Immature natural killer cell (primary cell): ENCODE measurements at regions not wholly inside any gene's neighbourhood (a gene's known extent, or its start where the extent isn't known, plus 50 kb on each side); places are given as distances from the start of the nearest gene placed in this dataset.
"Not testable (repeated sequence)": the region's sequence is repeated elsewhere in the genome, so short reads cannot be mapped to it uniquely, and the experiment has no call there.

Experiments used
- DNase-seq, 3 donors: peaks; one replicate each; pipeline ENCODE4 v3.0.0; 2022; ENCODE audit warnings: mixed read lengths in 1 of 3
- H3K27ac Mint-ChIP-seq, 6 donors: one replicate each; pipeline ENCODE4 v1.8.0; 2020; ENCODE audit warnings: mixed read lengths in 6 of 6, mild to moderate bottlenecking in 5 of 6, inconsistent platforms in 4 of 6, moderate library complexity in 3 of 6
- H3K27me3 Mint-ChIP-seq, 3 donors: one replicate each; pipeline ENCODE4 v1.8.0; 2020 to 2021; ENCODE audit warnings: low read depth in 3 of 3, mild to moderate bottlenecking in 3 of 3, mixed read lengths in 3 of 3, moderate library complexity in 3 of 3, inconsistent platforms in 1 of 3
- H3K36me3 Mint-ChIP-seq, 3 donors: one replicate each; pipeline ENCODE4 v1.8.0; 2020; ENCODE audit warnings: mixed read lengths in 3 of 3, inconsistent platforms in 2 of 3, mild to moderate bottlenecking in 2 of 3
- H3K4me1 Mint-ChIP-seq, 2 donors: one replicate each; pipeline ENCODE4 v1.8.0; 2020; ENCODE audit warnings: inconsistent platforms in 2 of 2, mild to moderate bottlenecking in 2 of 2, mixed read lengths in 2 of 2, moderate library complexity in 1 of 2
- H3K4me3 Mint-ChIP-seq, 5 donors: one replicate each; pipeline ENCODE4 v1.8.0; 2020; ENCODE audit warnings: mild to moderate bottlenecking in 5 of 5, mixed read lengths in 5 of 5, inconsistent platforms in 3 of 5, moderate library complexity in 3 of 5
- H3K9me3 Mint-ChIP-seq, 6 donors: one replicate each; pipeline ENCODE4 v1.8.0; 2020; ENCODE audit warnings: mild to moderate bottlenecking in 6 of 6, mixed read lengths in 6 of 6, inconsistent platforms in 4 of 6, moderate library complexity in 3 of 6

DNA sequence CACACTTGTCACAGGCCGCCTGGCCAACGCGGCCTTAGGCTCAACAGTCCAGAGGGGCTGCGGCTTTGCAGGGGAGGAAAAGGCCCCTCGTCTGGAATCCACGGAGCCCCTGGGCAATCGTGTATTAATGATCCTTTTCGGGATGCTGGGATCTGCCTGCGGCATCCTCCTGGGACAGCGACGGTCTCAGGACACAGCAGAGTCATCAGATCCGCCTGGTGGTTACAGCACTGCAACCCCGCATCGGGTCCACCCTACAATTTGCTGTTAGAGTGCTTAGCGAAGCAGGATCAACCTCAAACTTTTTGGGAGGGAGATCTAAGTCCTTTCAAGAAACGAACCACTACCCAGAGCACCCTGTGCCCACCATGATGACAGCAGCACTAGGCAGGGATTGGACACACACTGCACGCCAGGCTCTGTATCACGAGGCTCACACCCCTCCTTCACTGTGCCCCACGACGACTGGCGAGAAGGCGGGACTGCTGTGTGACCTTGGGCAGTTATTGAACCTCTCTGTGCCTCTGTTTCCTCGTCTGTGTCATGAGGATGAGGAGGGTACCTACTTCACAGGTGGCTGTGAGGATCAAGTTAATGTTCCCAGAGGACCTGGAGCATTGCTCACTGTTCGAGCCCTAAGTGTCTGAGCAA is 100.4 kb upstream of the COL5A1 start:
- DNase-seq, result no peak
- Mint-ChIP-seq H3K4me1 (no peaks in the 10 kb centered on the region), H3K27ac (no peak overlapping the region), H3K9me3 (no peaks in the 10 kb centered on the region), H3K27me3 (peaks cover 0 to 4% (median 3%) of the 10 kb centered on the region in 3 donors), H3K4me3 (no peak overlapping the region), H3K36me3 (no peaks in the 10 kb centered on the region)

- DNase-seq, result no peak
- no peaks in the 10 kb centered on the region for H3K9me3 Mint-ChIP-seq
- H3K36me3 Mint-ChIP-seq, result no peaks in the 10 kb centered on the region
- no peaks in the 10 kb centered on the region for H3K4me1 Mint-ChIP-seq
- H3K27me3 Mint-ChIP-seq, result peaks cover 0 to 4% (median 0%) of the 10 kb centered on the region in 3 donors
- H3K27ac Mint-ChIP-seq, result no peak overlapping the region
- H3K4me3 Mint-ChIP-seq, result no peak overlapping the region
Measured at GRCh38 chr9:134544388-134545214, 97.0 kb upstream of the COL5A1 start.

DNA sequence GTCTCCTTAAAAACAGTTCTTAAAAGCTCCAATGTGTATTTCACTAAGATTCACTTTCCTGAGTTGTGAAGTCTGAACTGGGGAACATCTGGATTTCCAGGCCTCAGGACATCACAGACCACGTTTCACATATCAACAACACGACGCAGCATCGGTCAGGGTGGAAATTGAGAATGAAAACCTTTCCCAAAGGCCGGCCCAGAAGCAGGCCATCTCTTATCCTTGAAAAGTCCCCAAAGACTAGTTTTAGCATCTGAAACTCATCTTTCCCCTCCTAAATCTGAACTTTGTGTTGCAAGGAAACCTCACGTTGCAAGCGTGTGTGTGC is 96.4 kb upstream of the COL5A1 start:
- H3K4me3 Mint-ChIP-seq, result no peak overlapping the region
- DNase-seq, result no peak

DNA sequence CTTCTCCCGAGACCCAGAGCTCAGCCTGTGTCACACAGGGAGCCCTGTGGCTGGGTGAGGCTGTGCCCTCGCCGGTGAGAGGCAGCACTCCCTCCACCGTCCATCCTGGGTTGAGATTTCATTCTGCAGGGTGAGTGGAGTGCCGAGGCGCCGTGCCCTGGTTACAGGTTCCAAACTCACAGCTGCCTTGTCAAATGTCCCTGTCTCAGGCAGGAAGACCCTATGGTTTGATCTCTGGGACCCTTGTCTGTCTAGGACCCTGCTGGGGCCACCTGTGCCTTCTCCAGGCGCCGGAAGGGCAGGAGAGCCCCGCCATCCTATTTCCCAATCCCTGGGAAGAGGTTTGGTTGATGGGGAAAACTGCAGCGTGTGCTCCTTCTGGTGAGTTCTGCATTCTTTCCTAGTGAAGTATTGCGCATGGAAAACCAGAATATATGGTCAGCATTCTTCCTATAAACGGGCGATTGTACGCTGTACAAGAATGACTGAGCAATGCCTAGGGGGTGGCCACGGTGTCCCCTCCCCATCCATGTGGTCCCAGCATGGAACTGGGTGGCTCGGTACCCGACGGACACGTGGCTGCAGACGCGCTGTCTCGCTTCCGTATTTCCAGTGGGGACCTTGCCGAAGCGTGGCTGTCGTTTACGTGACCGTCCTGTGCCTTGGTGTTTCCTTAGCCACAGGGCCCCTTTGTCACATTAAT is 95.9 kb upstream of the COL5A1 start:
- Mint-ChIP-seq H3K36me3 (no peaks in the 10 kb centered on the region), H3K4me1 (no peaks in the 10 kb centered on the region), H3K27ac (no peak overlapping the region), H3K9me3 (no peaks in the 10 kb centered on the region), H3K4me3 (no peak overlapping the region), H3K27me3 (peaks cover 0 to 4% (median 0%) of the 10 kb centered on the region in 3 donors)
- DNase-seq, result no peak

More for the DNA sequence above, 96.4 kb upstream of the COL5A1 start:
- no peaks in the 10 kb centered on the region for H3K4me1 Mint-ChIP-seq
- H3K27ac Mint-ChIP-seq, result no peak overlapping the region
- H3K27me3 Mint-ChIP-seq, result peaks cover 0 to 4% (median 0%) of the 10 kb centered on the region in 3 donors
- no peaks in the 10 kb centered on the region for H3K9me3 Mint-ChIP-seq
- no peaks in the 10 kb centered on the region for H3K36me3 Mint-ChIP-seq

DNA sequence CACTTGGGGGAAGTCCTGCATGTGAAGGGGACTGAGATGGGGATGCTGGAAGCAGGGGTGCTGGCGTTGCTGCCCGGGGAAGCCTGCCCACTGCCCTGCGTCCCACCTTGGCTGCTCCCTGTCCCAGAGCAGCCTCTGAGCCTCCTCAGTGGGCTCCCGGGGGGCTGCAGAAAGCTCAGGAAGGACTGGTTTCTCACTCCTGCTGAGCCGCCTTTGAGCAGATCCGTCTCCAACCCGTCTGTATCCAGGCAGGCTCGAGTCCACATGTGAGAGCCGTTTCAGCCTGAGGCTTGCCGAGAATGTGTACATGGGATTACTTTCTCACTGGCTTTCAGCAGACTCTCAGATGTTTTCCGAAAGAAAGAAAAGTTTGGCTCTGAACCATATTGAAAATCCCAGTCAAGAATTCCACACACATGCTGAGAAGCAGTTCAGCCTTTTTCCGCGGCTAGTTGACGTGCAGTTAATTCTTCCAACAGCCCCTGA is 95.3 kb upstream of the COL5A1 start:
- peaks cover 0 to 6% (median 0%) of the 10 kb centered on the region in 3 donors for H3K27me3 Mint-ChIP-seq
- no peak for DNase-seq
- no peaks in the 10 kb centered on the region for H3K36me3 Mint-ChIP-seq
- no peaks in the 10 kb centered on the region for H3K9me3 Mint-ChIP-seq
- no peak overlapping the region for H3K27ac Mint-ChIP-seq
- H3K4me3 Mint-ChIP-seq, result no peak overlapping the region
- no peaks in the 10 kb centered on the region for H3K4me1 Mint-ChIP-seq

- H3K27me3 Mint-ChIP-seq, result peaks cover 0 to 6% (median 3%) of the 10 kb centered on the region in 3 donors
- DNase-seq, result no peak
- H3K4me3 Mint-ChIP-seq, result no peak overlapping the region
- no peak overlapping the region for H3K27ac Mint-ChIP-seq
- H3K4me1 Mint-ChIP-seq, result no peaks in the 10 kb centered on the region
- H3K9me3 Mint-ChIP-seq, result no peaks in the 10 kb centered on the region
- H3K36me3 Mint-ChIP-seq, result no peaks in the 10 kb centered on the region
Measured at GRCh38 chr9:134546746-134547145, 94.9 kb upstream of the COL5A1 start.

DNA sequence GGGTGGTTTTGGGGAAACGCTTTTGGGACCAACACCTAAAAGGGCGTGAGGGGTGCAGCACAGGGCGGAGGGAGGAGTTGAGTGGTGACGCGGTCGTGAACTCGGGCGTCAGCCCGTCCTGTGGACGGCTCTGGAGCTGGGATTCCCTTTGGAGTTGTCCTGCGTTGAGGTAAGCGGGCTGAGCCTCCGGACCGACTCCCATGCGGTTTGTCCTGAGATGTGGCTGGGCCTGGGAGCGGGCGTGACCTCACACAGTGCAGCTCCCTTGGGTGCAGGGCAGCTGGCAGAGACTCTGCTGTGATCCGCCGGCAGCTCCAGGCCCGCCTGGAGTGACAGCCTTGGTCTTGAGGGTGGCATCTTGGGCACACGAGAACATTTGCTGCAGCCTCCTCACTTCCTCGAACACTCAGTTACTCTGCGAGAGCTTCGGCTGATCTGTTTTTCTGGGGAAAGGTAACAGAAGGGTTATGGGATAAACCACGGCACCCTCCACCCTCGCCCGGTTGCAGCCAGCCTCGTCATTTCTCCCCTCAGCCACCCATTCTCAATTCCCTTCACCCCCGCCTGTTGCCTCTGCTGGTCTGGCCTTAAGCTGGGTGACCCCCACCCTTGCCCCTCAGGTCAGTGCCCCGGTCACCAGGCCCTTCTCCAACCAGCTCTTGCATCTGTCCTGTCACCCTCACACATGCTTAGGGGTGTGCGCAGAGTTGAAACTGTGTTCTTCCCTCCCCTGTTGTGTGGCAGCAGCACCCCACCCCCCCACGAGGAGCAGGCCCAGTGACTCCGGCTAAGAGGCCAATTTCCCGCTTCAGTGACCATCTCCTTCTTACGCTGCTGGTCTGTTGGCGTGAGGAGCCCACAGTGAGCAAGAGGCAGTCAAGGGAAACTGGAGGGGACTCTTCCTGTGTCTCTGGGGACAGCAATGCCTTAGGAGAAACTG is 94.2 kb upstream of the COL5A1 start:
- H3K4me3 Mint-ChIP-seq, result no peak overlapping the region
- no peaks in the 10 kb centered on the region for H3K9me3 Mint-ChIP-seq
- H3K27ac Mint-ChIP-seq, result no peak overlapping the region
- no peaks in the 10 kb centered on the region for H3K36me3 Mint-ChIP-seq
- H3K27me3 Mint-ChIP-seq, result peaks cover 0 to 6% (median 4%) of the 10 kb centered on the region in 3 donors
- no peaks in the 10 kb centered on the region for H3K4me1 Mint-ChIP-seq
- no peak for DNase-seq

GRCh38 chr9:134548185-134548584 is 93.4 kb upstream of the COL5A1 start:
- no peak overlapping the region for H3K4me3 Mint-ChIP-seq
- no peaks in the 10 kb centered on the region for H3K36me3 Mint-ChIP-seq
- no peaks in the 10 kb centered on the region for H3K4me1 Mint-ChIP-seq
- no peak overlapping the region for H3K27ac Mint-ChIP-seq
- no peak for DNase-seq
- no peaks in the 10 kb centered on the region for H3K9me3 Mint-ChIP-seq
- peaks cover 0 to 6% (median 4%) of the 10 kb centered on the region in 3 donors for H3K27me3 Mint-ChIP-seq

DNA sequence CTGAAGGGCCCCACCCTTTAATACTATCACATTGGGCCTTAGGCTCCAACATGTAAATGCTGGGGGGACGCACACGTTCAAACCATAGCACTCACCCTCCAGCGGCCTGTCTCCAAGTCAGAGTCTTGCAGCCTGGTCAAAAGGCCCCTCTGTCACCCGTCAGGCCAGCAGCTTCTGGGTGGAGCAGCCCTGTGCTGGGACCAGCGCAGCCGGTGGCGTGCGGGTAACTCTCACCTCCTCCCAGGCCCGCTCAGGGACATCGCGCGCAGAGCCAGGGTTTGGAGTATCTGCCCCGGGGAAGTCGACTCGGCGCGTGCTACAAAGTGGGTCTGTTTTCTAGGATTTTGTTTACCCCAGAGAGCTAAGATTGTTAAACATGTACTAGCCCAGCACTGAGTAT is 93.0 kb upstream of the COL5A1 start:
- Mint-ChIP-seq H3K27me3 (peaks cover 0 to 6% (median 4%) of the 10 kb centered on the region in 3 donors), H3K27ac (no peak overlapping the region), H3K4me1 (no peaks in the 10 kb centered on the region), H3K9me3 (no peaks in the 10 kb centered on the region), H3K36me3 (no peaks in the 10 kb centered on the region), H3K4me3 (no peak overlapping the region)
- no peak for DNase-seq

DNA sequence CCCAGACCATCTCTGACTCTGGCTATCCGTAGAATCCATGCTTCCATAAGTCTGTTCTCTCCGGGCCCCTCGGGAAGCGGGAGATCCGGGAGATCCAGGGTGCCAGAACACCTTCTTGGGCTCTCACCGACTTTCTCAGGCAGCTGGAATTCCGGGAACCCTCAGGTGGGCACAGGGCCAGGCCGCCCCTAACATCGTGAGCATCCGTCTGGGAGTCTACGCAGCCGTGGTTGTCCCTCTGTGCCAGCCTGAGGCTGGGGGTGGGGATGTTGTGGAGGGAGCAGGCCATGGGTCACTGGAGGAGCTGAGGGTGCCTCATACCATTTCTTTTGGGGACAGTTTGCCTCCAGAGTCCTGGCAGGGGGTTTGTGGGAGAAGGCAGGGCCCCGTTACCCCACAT is 92.3 kb upstream of the COL5A1 start:
- no peaks in the 10 kb centered on the region for H3K9me3 Mint-ChIP-seq
- no peaks in the 10 kb centered on the region for H3K4me1 Mint-ChIP-seq
- no peak for DNase-seq
- peaks cover 0 to 6% (median 4%) of the 10 kb centered on the region in 3 donors for H3K27me3 Mint-ChIP-seq
- H3K27ac Mint-ChIP-seq, result no peak overlapping the region
- no peak overlapping the region for H3K4me3 Mint-ChIP-seq
- no peaks in the 10 kb centered on the region for H3K36me3 Mint-ChIP-seq

GRCh38 chr9:134550081-134550480 is 91.5 kb upstream of the COL5A1 start:
- DNase-seq, H3K4me1 Mint-ChIP-seq, H3K36me3 Mint-ChIP-seq, H3K9me3 Mint-ChIP-seq, H3K4me3 Mint-ChIP-seq, H3K27ac Mint-ChIP-seq, H3K27me3 Mint-ChIP-seq: not testable (repeated sequence)

DNA sequence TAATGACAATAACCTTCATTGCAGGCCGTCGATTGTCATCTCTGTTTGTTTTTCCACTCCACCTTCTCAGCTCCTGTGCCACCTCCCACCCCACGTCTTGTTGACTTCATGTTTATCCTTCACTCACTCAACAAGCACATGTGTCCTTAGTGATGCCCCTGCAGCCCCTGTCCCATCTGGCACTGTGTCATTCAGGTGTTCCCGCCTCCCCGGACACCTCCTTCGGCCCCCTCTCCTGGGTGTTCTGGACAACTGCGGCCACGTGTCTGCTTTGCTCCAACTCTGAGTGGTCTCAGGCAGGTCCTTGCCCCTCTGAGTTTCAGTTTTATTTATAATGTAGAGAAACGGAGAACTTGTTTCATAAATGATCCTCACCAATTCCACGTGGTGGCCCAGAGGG is 91.0 kb upstream of the COL5A1 start:
- no peak for DNase-seq
- Mint-ChIP-seq H3K27me3 (peaks cover 0 to 4% (median 2%) of the 10 kb centered on the region in 3 donors), H3K36me3 (no peaks in the 10 kb centered on the region), H3K4me1 (no peaks in the 10 kb centered on the region), H3K27ac (no peak overlapping the region), H3K9me3 (no peaks in the 10 kb centered on the region), H3K4me3 (no peak overlapping the region)

GRCh38 chr9:134551176-134551575 is 90.4 kb upstream of the COL5A1 start:
- Mint-ChIP-seq H3K4me1 (no peaks in the 10 kb centered on the region), H3K36me3 (no peaks in the 10 kb centered on the region), H3K27me3 (peaks cover 0 to 4% (median 2%) of the 10 kb centered on the region in 3 donors), H3K27ac (no peak overlapping the region), H3K4me3 (no peak overlapping the region), H3K9me3 (no peaks in the 10 kb centered on the region)
- no peak for DNase-seq
